Epithelial cell of proximal tubule (primary cell): ENCODE measurements at regions not wholly inside any gene's neighbourhood (a gene's known extent, or its start where the extent isn't known, plus 50 kb on each side); places are given as distances from the start of the nearest gene placed in this dataset.

ENCODE experiments used
- DNase-seq: peaks from one replicate; pipeline ENCODE4 v3.0.0-alpha.2; 2011; ENCODE audit warnings: low read depth
- H3K4me3 ChIP-seq: 2 replicates; pipeline ENCODE4 v1.5.1; 2011; ENCODE audit warnings: low read depth, mild to moderate bottlenecking, low read length
- CTCF ChIP-seq: conservative IDR thresholded peaks from 2 replicates; pipeline ENCODE4 v1.5.1; 2012; ENCODE audit warnings: low read depth, mild to moderate bottlenecking, low read length

GRCh38 chr3:145963111-145963510 lies 197.9 kb downstream of the PLOD2 start:
- no peak overlapping the region for H3K4me3 ChIP-seq
- no peak for DNase-seq
- TF ChIP-seq CTCF: no peak

GRCh38 chr3:145967043-145967442 lies 193.9 kb downstream of the PLOD2 start:
- no peak for DNase-seq
- no peak for TF ChIP-seq CTCF
- no peak overlapping the region for H3K4me3 ChIP-seq

- DNase-seq: no peak
- no peak for TF ChIP-seq CTCF
- H3K4me3 ChIP-seq: no peak overlapping the region
Observed at GRCh38 chr3:145971186-145971585, 189.8 kb downstream of the PLOD2 start.

GRCh38 chr3:145972851-145973250 lies 188.1 kb downstream of the PLOD2 start:
- DNase-seq: no peak
- no peak for TF ChIP-seq CTCF

GRCh38 chr3:145981056-145981455 lies 179.9 kb downstream of the PLOD2 start:
- DNase-seq: no peak
- H3K4me3 ChIP-seq: no peak overlapping the region
- TF ChIP-seq CTCF: no peak

More at GRCh38 chr3:145972851-145973250, 188.1 kb downstream of the PLOD2 start:
- no peak overlapping the region for H3K4me3 ChIP-seq

- TF ChIP-seq CTCF: no peak
- H3K4me3 ChIP-seq: no peak overlapping the region
- DNase-seq: no peak
Observed at GRCh38 chr3:145983101-145983500, 177.9 kb downstream of the PLOD2 start.
